SU-DHL-6 (cell line): ENCODE measurements at regions not wholly inside any gene's neighbourhood (a gene's known extent, or its start where the extent isn't known, plus 50 kb on each side); places are given as distances from the start of the nearest gene placed in this dataset.

Source experiments
- EZH2phosphoT487 ChIP-seq: fragments of 200-600 bp; sonication (generic), shearing (Covaris generic); conservative IDR thresholded peaks from 2 replicates; pipeline ENCODE4 v1.6.1; 2018; ENCODE audit warnings: mild to moderate bottlenecking, antibody characterized with exemption, low read length, moderate library complexity, mixed read lengths
- TF ChIP-seq, protein P1 (sequence below): fragments of 200-600 bp; sonication (generic); IDR thresholded peaks from one replicate; pipeline ENCODE4 v1.5.1; 2017; ENCODE audit warnings: antibody characterized with exemption, mild to moderate bottlenecking, low read length, moderate library complexity; ENCODE audit not compliant: insufficient read depth, poor library complexity, severe bottlenecking

- TF ChIP-seq, protein P1, sequence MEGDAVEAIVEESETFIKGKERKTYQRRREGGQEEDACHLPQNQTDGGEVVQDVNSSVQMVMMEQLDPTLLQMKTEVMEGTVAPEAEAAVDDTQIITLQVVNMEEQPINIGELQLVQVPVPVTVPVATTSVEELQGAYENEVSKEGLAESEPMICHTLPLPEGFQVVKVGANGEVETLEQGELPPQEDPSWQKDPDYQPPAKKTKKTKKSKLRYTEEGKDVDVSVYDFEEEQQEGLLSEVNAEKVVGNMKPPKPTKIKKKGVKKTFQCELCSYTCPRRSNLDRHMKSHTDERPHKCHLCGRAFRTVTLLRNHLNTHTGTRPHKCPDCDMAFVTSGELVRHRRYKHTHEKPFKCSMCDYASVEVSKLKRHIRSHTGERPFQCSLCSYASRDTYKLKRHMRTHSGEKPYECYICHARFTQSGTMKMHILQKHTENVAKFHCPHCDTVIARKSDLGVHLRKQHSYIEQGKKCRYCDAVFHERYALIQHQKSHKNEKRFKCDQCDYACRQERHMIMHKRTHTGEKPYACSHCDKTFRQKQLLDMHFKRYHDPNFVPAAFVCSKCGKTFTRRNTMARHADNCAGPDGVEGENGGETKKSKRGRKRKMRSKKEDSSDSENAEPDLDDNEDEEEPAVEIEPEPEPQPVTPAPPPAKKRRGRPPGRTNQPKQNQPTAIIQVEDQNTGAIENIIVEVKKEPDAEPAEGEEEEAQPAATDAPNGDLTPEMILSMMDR: no peak
- no peak for TF ChIP-seq EZH2phosphoT487
Measured at GRCh38 chr1:82597649-82598048, 796.9 kb downstream of the ADGRL2 start.
